Testis (tissue), 2 donors: ENCODE measurements at regions not wholly inside any gene's neighbourhood (a gene's known extent, or its start where the extent isn't known, plus 50 kb on each side); places are given as distances from the start of the nearest gene placed in this dataset.

Experiments used
- CTCF ChIP-seq, 3 experiments: fragments of 450-650 bp in 2 of 3; fragments of 200-600 bp in 1 of 3; sonication (generic) in 1 of 3; IDR thresholded peaks; one replicate each; pipeline ENCODE4 v1.5.1; 2016 to 2019; ENCODE audit warnings: antibody characterized with exemption in 3 of 3, mild to moderate bottlenecking in 2 of 3, moderate library complexity in 1 of 3
- POLR2A ChIP-seq: fragments of 450-650 bp; IDR thresholded peaks from one replicate; pipeline ENCODE4 v1.6.1; 2017; ENCODE audit warnings: antibody characterized with exemption, mild to moderate bottlenecking, moderate library complexity

GRCh38 chr14:83184531-83184930 lies 1650.9 kb upstream of the SEL1L start:
- TF ChIP-seq CTCF (IDR thresholded peaks at IDR 0.05) (no peak), POLR2A (no peak)
